ENCODE measurements at regions not wholly inside any gene's neighbourhood (a gene's known extent, or its start where the extent isn't known, plus 50 kb on each side); places are given as distances from the start of the nearest gene placed in this dataset.
A peak's percentile ranks its signal among the peaks of the same experiment; 100 is the strongest.

- ChIA-PET CTCF (no interaction called here), POLR2A (no interaction called here)
- TF ChIP-seq PKNOX1 (IDR thresholded peaks at IDR 0.05) = 0 out of 2 replicates have a peak, but pooled peaks have one; percentile 9
- TF ChIP-seq LEF1 (IDR thresholded peaks at IDR 0.05; ENCODE audit: borderline replicate concordance) = no peak
- DNase-seq (ENCODE audit: extremely low spot score) = no peak
These were observed 2018.0 kb upstream of the PCDH20 start for GRCh38 chr13:63433546-63434150.

GRCh38 chr13:63427170-63427569, 2011.5 kb upstream of the PCDH20 start:
- ChIA-PET POLR2A (no interaction called here), CTCF (no interaction called here)
- no peak for TF ChIP-seq PKNOX1 (IDR thresholded peaks at IDR 0.05)
- no peak for TF ChIP-seq L3MBTL2 (conservative IDR thresholded peaks at IDR 0.05)
- TF ChIP-seq FOXK2 (IDR thresholded peaks at IDR 0.05) = no peak
- TF ChIP-seq SP1 (IDR thresholded peaks at IDR 0.05) = no peak
- no peak for TF ChIP-seq LEF1 (IDR thresholded peaks at IDR 0.05; ENCODE audit: borderline replicate concordance)
- no peak for TF ChIP-seq SUZ12 (IDR thresholded peaks at IDR 0.05)
- TF ChIP-seq NFRKB (IDR thresholded peaks at IDR 0.05) = no peak
- TF ChIP-seq CTBP1 (IDR thresholded peaks at IDR 0.05; ENCODE audit: borderline replicate concordance) = no peak
- no peak for DNase-seq (ENCODE audit: extremely low spot score)

GRCh38 chr13:63425131-63425530, 2009.5 kb upstream of the PCDH20 start:
- ChIA-PET CTCF (no interaction called here), POLR2A (interaction anchor here (0.7 kb wide), 1 partner anchor 35 kb away, joined by 4 read pairs; no protein-coding TSS in a partner anchor)
- DNase-seq (ENCODE audit: extremely low spot score) = no peak
- TF ChIP-seq L3MBTL2 (conservative IDR thresholded peaks at IDR 0.05) = no peak
- TF ChIP-seq PKNOX1 (IDR thresholded peaks at IDR 0.05) = no peak

GRCh38 chr13:63421123-63421522, 2005.5 kb upstream of the PCDH20 start:
- DNase-seq (ENCODE audit: extremely low spot score) = no peak
- ChIA-PET CTCF (interaction anchor here (0.6 kb wide), 1 partner anchor 119 kb away, joined by 3 read pairs; no protein-coding TSS in a partner anchor), POLR2A (no interaction called here)
- TF ChIP-seq PKNOX1 (IDR thresholded peaks at IDR 0.05) (peak; percentile 68; the same call in 1 of the 2 replicates), L3MBTL2 (conservative IDR thresholded peaks at IDR 0.05) (no peak)

- DNase-seq (ENCODE audit: extremely low spot score) = no peak
- ChIA-PET CTCF (interaction anchor here (0.6 kb wide), 2 partner anchors 120 to 212 kb away, joined by 3 read pairs; no protein-coding TSS in a partner anchor), POLR2A (no interaction called here)
- TF ChIP-seq SUZ12 (IDR thresholded peaks at IDR 0.05) = no peak
- TF ChIP-seq FOXM1 (IDR thresholded peaks at IDR 0.05; ENCODE audit: borderline replicate concordance) = peak; percentile 61; the same call in 1 of the 2 replicates
- no peak for TF ChIP-seq ELF4 (IDR thresholded peaks at IDR 0.05)
- no peak for TF ChIP-seq PKNOX1 (IDR thresholded peaks at IDR 0.05)
These were observed 2005.0 kb upstream of the PCDH20 start for GRCh38 chr13:63420685-63421084.

GRCh38 chr13:63414247-63414646, 1998.6 kb upstream of the PCDH20 start:
- CTCF ChIA-PET = no interaction called here
- TF ChIP-seq CTBP1 (IDR thresholded peaks at IDR 0.05; ENCODE audit: borderline replicate concordance) (no peak), FOXM1 (IDR thresholded peaks at IDR 0.05; ENCODE audit: borderline replicate concordance) (no peak), LEF1 (IDR thresholded peaks at IDR 0.05; ENCODE audit: borderline replicate concordance) (no peak), PKNOX1 (IDR thresholded peaks at IDR 0.05) (no peak), ELF4 (IDR thresholded peaks at IDR 0.05) (no peak), TARDBP (IDR thresholded peaks at IDR 0.05) (no peak), FOXA1 (IDR thresholded peaks at IDR 0.05) (no peak), NFRKB (IDR thresholded peaks at IDR 0.05) (no peak)

GRCh38 chr13:63409791-63410351, 1994.2 kb upstream of the PCDH20 start:
- TF ChIP-seq ZNF384 (IDR thresholded peaks at IDR 0.05) (peak; percentile 62; the same call in 1 of the 2 replicates), SP1 (IDR thresholded peaks at IDR 0.05) (no peak)

More at GRCh38 chr13:63414247-63414646, 1998.6 kb upstream of the PCDH20 start:
- no peak for DNase-seq (ENCODE audit: extremely low spot score)
- POLR2A ChIA-PET = no interaction called here

More at GRCh38 chr13:63409791-63410351, 1994.2 kb upstream of the PCDH20 start:
- ChIA-PET POLR2A (no interaction called here), CTCF (no interaction called here)
- DNase-seq (ENCODE audit: extremely low spot score) = no peak

Data from HEK293T (cell line).